ENCODE measurements at regions not wholly inside any gene's neighbourhood (a gene's known extent, or its start where the extent isn't known, plus 50 kb on each side); places are given as distances from the start of the nearest gene placed in this dataset.

GRCh38 chr5:52523701-52524100 lies 264.0 kb upstream of the ITGA1 start:
- H3K27ac ChIP-seq: no peak overlapping the region
- no peaks in the 10 kb centered on the region for H3K36me3 ChIP-seq (ENCODE audit: insufficient read depth, low read length)
- no peak for DNase-seq (ENCODE audit: low read depth, low spot score)
- no peak overlapping the region for H3K9ac ChIP-seq (ENCODE audit: insufficient read length)
- no peaks in the 10 kb centered on the region for H3K9me3 ChIP-seq (ENCODE audit: low read depth, low read length)
- no peak for TF ChIP-seq EZH2 (IDR thresholded peaks at IDR 0.05)
- no peak for TF ChIP-seq FOXP2 (optimal IDR thresholded peaks at IDR 0.05; ENCODE audit: control extremely low read depth, extremely low read length, insufficient read depth)
- no peak for TF ChIP-seq POLR2AphosphoS5 (IDR thresholded peaks at IDR 0.05; ENCODE audit: borderline replicate concordance, low read depth, low read length)
- no peak overlapping the region for H3K4me3 ChIP-seq

GRCh38 chr5:52531105-52531504 lies 256.6 kb upstream of the ITGA1 start:
- H3K9ac ChIP-seq (ENCODE audit: insufficient read length): no peak overlapping the region
- no peak for TF ChIP-seq FOXP2 (optimal IDR thresholded peaks at IDR 0.05; ENCODE audit: control extremely low read depth, extremely low read length, insufficient read depth)
- TF ChIP-seq POLR2AphosphoS5 (IDR thresholded peaks at IDR 0.05; ENCODE audit: borderline replicate concordance, low read depth, low read length): no peak
- TF ChIP-seq EZH2 (IDR thresholded peaks at IDR 0.05): no peak
- H3K36me3 ChIP-seq (ENCODE audit: insufficient read depth, low read length): no peaks in the 10 kb centered on the region
- no peak overlapping the region for H3K4me3 ChIP-seq
- H3K27ac ChIP-seq: no peak overlapping the region
- no peak for DNase-seq (ENCODE audit: low read depth, low spot score)
- 0 out of 2 replicates have a peak, but pooled peaks cover 2% of the 10 kb centered on the region for H3K9me3 ChIP-seq (ENCODE audit: low read depth, low read length)

- Histone ChIP-seq H3K27ac (no peak overlapping the region), H3K36me3 (ENCODE audit: insufficient read depth, low read length) (no peaks in the 10 kb centered on the region), H3K9ac (ENCODE audit: insufficient read length) (no peak overlapping the region), H3K9me3 (ENCODE audit: low read depth, low read length) (no peaks in the 10 kb centered on the region), H3K4me3 (no peak overlapping the region)
- no peak for DNase-seq (ENCODE audit: low read depth, low spot score)
- TF ChIP-seq EZH2 (IDR thresholded peaks at IDR 0.05) (no peak), POLR2AphosphoS5 (IDR thresholded peaks at IDR 0.05; ENCODE audit: borderline replicate concordance, low read depth, low read length) (no peak), FOXP2 (optimal IDR thresholded peaks at IDR 0.05; ENCODE audit: control extremely low read depth, extremely low read length, insufficient read depth) (no peak)
Measured at GRCh38 chr5:52543594-52543993, 244.1 kb upstream of the ITGA1 start.

- Histone ChIP-seq H3K9me3 (ENCODE audit: low read depth, low read length) (no peaks in the 10 kb centered on the region), H3K9ac (ENCODE audit: insufficient read length) (no peak overlapping the region), H3K36me3 (ENCODE audit: insufficient read depth, low read length) (no peaks in the 10 kb centered on the region), H3K4me3 (no peak overlapping the region), H3K27ac (no peak overlapping the region)
- no peak for TF ChIP-seq EZH2 (IDR thresholded peaks at IDR 0.05)
- no peak for TF ChIP-seq FOXP2 (optimal IDR thresholded peaks at IDR 0.05; ENCODE audit: control extremely low read depth, extremely low read length, insufficient read depth)
- TF ChIP-seq POLR2AphosphoS5 (IDR thresholded peaks at IDR 0.05; ENCODE audit: borderline replicate concordance, low read depth, low read length): no peak
- DNase-seq (ENCODE audit: low read depth, low spot score): no peak
Measured at GRCh38 chr5:52544738-52545137, 243.0 kb upstream of the ITGA1 start.

GRCh38 chr5:52554293-52554692 lies 233.4 kb upstream of the ITGA1 start:
- Histone ChIP-seq H3K27ac (peak overlapping the region; percentile 89), H3K4me3 (peak overlapping the region; percentile 66), H3K9ac (ENCODE audit: insufficient read length) (no peak overlapping the region), H3K36me3 (ENCODE audit: insufficient read depth, low read length) (no peaks in the 10 kb centered on the region), H3K9me3 (ENCODE audit: low read depth, low read length) (no peaks in the 10 kb centered on the region)
- DNase-seq (ENCODE audit: low read depth, low spot score): peak; percentile 40
- TF ChIP-seq FOXP2 (optimal IDR thresholded peaks at IDR 0.05; ENCODE audit: control extremely low read depth, extremely low read length, insufficient read depth) (no peak), POLR2AphosphoS5 (IDR thresholded peaks at IDR 0.05; ENCODE audit: borderline replicate concordance, low read depth, low read length) (no peak; the same call in 1 of the 2 replicates), EZH2 (IDR thresholded peaks at IDR 0.05) (no peak)

GRCh38 chr5:52560366-52560765 lies 227.3 kb upstream of the ITGA1 start:
- H3K9me3 ChIP-seq (ENCODE audit: low read depth, low read length): no peaks in the 10 kb centered on the region
- H3K9ac ChIP-seq (ENCODE audit: insufficient read length): no peak overlapping the region
- DNase-seq (ENCODE audit: low read depth, low spot score): no peak
- H3K27ac ChIP-seq: no peak overlapping the region
- H3K4me3 ChIP-seq: no peak overlapping the region
- TF ChIP-seq EZH2 (IDR thresholded peaks at IDR 0.05) (no peak), FOXP2 (optimal IDR thresholded peaks at IDR 0.05; ENCODE audit: control extremely low read depth, extremely low read length, insufficient read depth) (no peak), POLR2AphosphoS5 (IDR thresholded peaks at IDR 0.05; ENCODE audit: borderline replicate concordance, low read depth, low read length) (no peak)
- H3K36me3 ChIP-seq (ENCODE audit: insufficient read depth, low read length): no peaks in the 10 kb centered on the region

- TF ChIP-seq EZH2 (IDR thresholded peaks at IDR 0.05) (no peak), POLR2AphosphoS5 (IDR thresholded peaks at IDR 0.05; ENCODE audit: borderline replicate concordance, low read depth, low read length) (no peak), FOXP2 (optimal IDR thresholded peaks at IDR 0.05; ENCODE audit: control extremely low read depth, extremely low read length, insufficient read depth) (no peak)
- DNase-seq (ENCODE audit: low read depth, low spot score): no peak
- Histone ChIP-seq H3K27ac (no peak overlapping the region), H3K36me3 (ENCODE audit: insufficient read depth, low read length) (no peaks in the 10 kb centered on the region), H3K9me3 (ENCODE audit: low read depth, low read length) (no peaks in the 10 kb centered on the region), H3K4me3 (no peak overlapping the region), H3K9ac (ENCODE audit: insufficient read length) (no peak overlapping the region)
Measured at GRCh38 chr5:52562473-52562872, 225.2 kb upstream of the ITGA1 start.

GRCh38 chr5:52564587-52564986 lies 223.1 kb upstream of the ITGA1 start:
- no peaks in the 10 kb centered on the region for H3K9me3 ChIP-seq (ENCODE audit: low read depth, low read length)
- no peak overlapping the region for H3K4me3 ChIP-seq
- DNase-seq (ENCODE audit: low read depth, low spot score): no peak
- H3K36me3 ChIP-seq (ENCODE audit: insufficient read depth, low read length): no peaks in the 10 kb centered on the region
- TF ChIP-seq EZH2 (IDR thresholded peaks at IDR 0.05) (no peak), POLR2AphosphoS5 (IDR thresholded peaks at IDR 0.05; ENCODE audit: borderline replicate concordance, low read depth, low read length) (no peak), FOXP2 (optimal IDR thresholded peaks at IDR 0.05; ENCODE audit: control extremely low read depth, extremely low read length, insufficient read depth) (no peak)
- no peak overlapping the region for H3K27ac ChIP-seq
- no peak overlapping the region for H3K9ac ChIP-seq (ENCODE audit: insufficient read length)

GRCh38 chr5:52577546-52577945 lies 210.2 kb upstream of the ITGA1 start:
- no peak for DNase-seq (ENCODE audit: low read depth, low spot score)
- H3K4me3 ChIP-seq: no peak overlapping the region
- H3K9ac ChIP-seq (ENCODE audit: insufficient read length): no peak overlapping the region
- H3K27ac ChIP-seq: no peak overlapping the region
- H3K36me3 ChIP-seq (ENCODE audit: insufficient read depth, low read length): no peaks in the 10 kb centered on the region
- TF ChIP-seq EZH2 (IDR thresholded peaks at IDR 0.05): no peak
- no peak for TF ChIP-seq POLR2AphosphoS5 (IDR thresholded peaks at IDR 0.05; ENCODE audit: borderline replicate concordance, low read depth, low read length)
- no peak for TF ChIP-seq FOXP2 (optimal IDR thresholded peaks at IDR 0.05; ENCODE audit: control extremely low read depth, extremely low read length, insufficient read depth)
- no peaks in the 10 kb centered on the region for H3K9me3 ChIP-seq (ENCODE audit: low read depth, low read length)

Data from SK-N-MC (cell line).